HEK293 (cell line): ENCODE measurements at regions not wholly inside any gene's neighbourhood (a gene's known extent, or its start where the extent isn't known, plus 50 kb on each side); places are given as distances from the start of the nearest gene placed in this dataset.

Experiments
- ATF2 ChIP-seq: fragments of 450-650 bp; formaldehyde crosslinking; IDR thresholded peaks from 2 replicates; pipeline ENCODE4 v1.5.1; 2016; ENCODE audit warnings: missing biosample characterization, missing genetic modification characterization, low read depth
- CTCF ChIP-seq: fragments of 450-650 bp; formaldehyde crosslinking; IDR thresholded peaks from 2 replicates; pipeline ENCODE4 v1.5.1; 2016; ENCODE audit warnings: missing biosample characterization, missing genetic modification characterization
- KLF17 ChIP-seq: fragments of 450-650 bp; formaldehyde crosslinking; IDR thresholded peaks from 2 replicates; pipeline ENCODE4 v1.5.1; 2016; ENCODE audit warnings: missing biosample characterization, missing genetic modification characterization
- MEIS1 ChIP-seq: sonication (generic); formaldehyde crosslinking; IDR thresholded peaks from 2 replicates; pipeline ENCODE4 v1.8.1; 2022; ENCODE audit warnings: missing genetic modification reagents, mild to moderate bottlenecking, borderline replicate concordance
- PRDM1 ChIP-seq: fragments of 450-650 bp; formaldehyde crosslinking; IDR thresholded peaks from 2 replicates; pipeline ENCODE4; 2016; ENCODE audit warnings: missing biosample characterization, missing genetic modification characterization
- PRDM10 ChIP-seq: fragments of 450-650 bp; formaldehyde crosslinking; IDR thresholded peaks from 2 replicates; pipeline ENCODE4 v1.5.1; 2016; ENCODE audit warnings: missing biosample characterization, missing genetic modification characterization
- REST ChIP-seq: fragments of 450-650 bp; formaldehyde crosslinking; IDR thresholded peaks from 2 replicates; pipeline ENCODE4 v1.5.1; 2016; ENCODE audit warnings: missing biosample characterization, missing genetic modification characterization
- SP7 ChIP-seq: fragments of 450-650 bp; formaldehyde crosslinking; IDR thresholded peaks from 2 replicates; pipeline ENCODE4 v1.5.1; 2016; ENCODE audit warnings: missing biosample characterization, missing genetic modification characterization
- TRIM28 ChIP-seq: IDR thresholded peaks from 2 replicates; pipeline ENCODE4 v1.6.1; 2011; ENCODE audit warnings: low read length, control low read depth, borderline replicate concordance
- ZFP37 ChIP-seq: fragments of 450-650 bp; formaldehyde crosslinking; IDR thresholded peaks from 2 replicates; pipeline ENCODE4 v1.5.1; 2016; ENCODE audit warnings: missing biosample characterization, missing genetic modification characterization
- ZNF248 ChIP-seq: fragments of 450-650 bp; formaldehyde crosslinking; IDR thresholded peaks from 2 replicates; pipeline ENCODE4 v1.5.1; 2017; ENCODE audit warnings: missing biosample characterization, missing genetic modification characterization
- ZNF274 ChIP-seq, 2 experiments: fragments of 200-500 bp in 1 of 2; fragments of 450-650 bp in 1 of 2; sonication (Bioruptor generic) in 1 of 2; formaldehyde crosslinking in 1 of 2; IDR thresholded peaks; 2 replicates each; pipeline versions ENCODE4 v1.5.1 to v1.6.1; 2014 to 2016; ENCODE audit warnings: borderline replicate concordance in 1 of 2, inconsistent platforms in 1 of 2, low read length in 1 of 2, missing biosample characterization in 1 of 2, missing genetic modification characterization in 1 of 2
- ZNF514 ChIP-seq: fragments of 450-650 bp; formaldehyde crosslinking; IDR thresholded peaks from 2 replicates; pipeline ENCODE4 v1.5.1; 2016; ENCODE audit warnings: missing biosample characterization, missing genetic modification characterization

GRCh38 chr11:129298988-129299387 lies 76.7 kb upstream of the BARX2 start:
- TF ChIP-seq TRIM28 (no peak), ZFP37 (tag by site-specific recombination) (no peak), ATF2 (tag by site-specific recombination) (no peak), CTCF (tag by site-specific recombination) (no peak), ZNF248 (tag by site-specific recombination) (no peak), KLF17 (no peak), ZNF274 (IDR thresholded peaks at IDR 0.05; ENCODE audit: low read length) (no peak), ZNF274 (tag by site-specific recombination; IDR thresholded peaks at IDR 0.05; ENCODE audit: borderline replicate concordance) (no peak), MEIS1 (no peak), PRDM10 (no peak), SP7 (tag by site-specific recombination) (no peak), PRDM1 (tag by site-specific recombination) (no peak), REST (tag by site-specific recombination) (no peak), ZNF514 (tag by site-specific recombination) (no peak)
